Islet precursor cell (in vitro differentiated cells): ENCODE measurements at regions not wholly inside any gene's neighbourhood (a gene's known extent, or its start where the extent isn't known, plus 50 kb on each side); places are given as distances from the start of the nearest gene placed in this dataset.
A peak's percentile ranks its signal among the peaks of the same experiment; 100 is the strongest.

Experiments
- DNase-seq: peaks from one replicate; pipeline ENCODE4 v3.0.0-alpha.2; 2018

DNA sequence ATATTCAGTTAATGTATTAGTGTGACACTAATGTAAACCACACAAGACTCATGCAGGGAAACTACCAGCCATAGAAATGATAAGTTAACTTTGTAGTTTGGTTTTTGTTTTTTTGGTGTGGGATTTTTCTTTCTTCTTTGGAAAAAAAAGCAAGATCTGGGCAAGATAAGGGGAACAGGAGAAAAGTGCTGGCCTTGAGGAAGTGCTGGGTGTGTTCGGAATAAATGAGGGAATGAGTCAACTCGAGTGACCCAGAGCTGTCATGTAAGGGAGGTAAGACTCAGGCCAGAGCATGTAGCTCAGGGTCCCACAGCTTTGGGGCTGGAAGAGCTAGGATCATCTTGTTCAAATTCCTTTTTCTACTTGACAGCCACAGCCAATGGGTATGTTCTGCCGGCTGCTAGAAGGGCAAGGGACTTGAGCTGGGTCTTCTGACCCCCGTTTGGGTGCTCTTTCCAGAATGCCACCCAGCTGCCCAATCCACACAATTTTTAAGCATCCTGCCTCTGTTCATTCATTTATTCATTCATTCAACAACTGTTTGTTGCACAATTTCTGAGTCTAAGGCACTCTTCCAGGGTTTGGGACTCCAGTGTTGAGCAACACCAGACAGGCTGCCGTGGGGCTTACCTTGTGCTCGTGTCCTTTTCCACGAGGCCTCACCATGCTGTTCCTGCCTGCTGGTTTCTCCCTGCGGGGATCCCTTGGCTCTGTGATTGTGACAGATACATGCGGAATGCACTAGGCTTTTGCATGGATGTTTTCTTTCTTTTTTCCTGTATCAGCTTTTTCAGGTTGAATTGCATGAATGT, 54.5 kb downstream of the CLDN34 start:
- peak; percentile 68 for DNase-seq

DNA sequence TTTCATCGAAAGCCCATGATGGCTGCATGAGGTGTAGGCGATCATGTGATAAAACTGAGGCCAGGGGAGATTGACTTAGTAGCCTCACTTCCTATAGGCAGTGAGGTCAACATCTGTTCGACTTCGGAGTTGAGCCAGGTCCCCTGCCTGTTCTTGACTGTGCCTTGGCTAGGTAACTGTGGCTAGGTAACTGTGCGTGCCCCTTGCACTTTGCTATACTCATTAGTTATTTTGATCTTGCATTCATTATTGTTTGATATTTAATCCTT, 55.0 kb downstream of the CLDN34 start:
- no peak for DNase-seq

DNA sequence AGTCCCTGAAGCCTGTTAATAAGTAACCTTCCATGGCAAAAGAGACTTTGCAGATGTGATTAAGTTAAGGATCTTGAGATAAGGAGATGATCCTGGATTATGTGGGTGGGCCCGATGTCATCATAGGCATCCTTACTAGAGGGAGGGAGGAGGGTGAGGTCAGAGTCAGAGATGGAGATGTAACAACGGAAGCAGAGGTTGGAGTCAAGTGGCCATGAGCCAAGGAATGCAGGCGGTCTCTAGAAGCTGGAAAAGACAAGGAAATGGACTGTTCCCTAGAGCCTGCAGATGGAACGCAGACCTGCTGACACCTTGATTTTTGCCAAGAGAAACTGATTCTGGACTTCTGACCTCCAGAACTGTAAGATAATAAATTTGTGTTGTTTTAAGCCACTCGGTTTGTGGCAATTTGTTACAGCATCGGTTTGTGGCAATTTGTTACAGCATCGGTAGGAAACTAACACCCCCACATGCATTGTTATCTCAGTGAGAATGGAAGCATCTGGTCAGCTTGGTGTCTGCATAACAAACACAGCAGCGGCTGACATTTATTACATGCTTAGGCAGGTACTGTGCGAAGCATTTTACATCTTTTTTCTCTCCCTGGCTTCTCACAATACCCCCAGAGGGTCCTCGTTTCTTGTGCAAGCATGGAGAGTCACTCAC, 55.6 kb downstream of the CLDN34 start:
- no peak for DNase-seq

DNA sequence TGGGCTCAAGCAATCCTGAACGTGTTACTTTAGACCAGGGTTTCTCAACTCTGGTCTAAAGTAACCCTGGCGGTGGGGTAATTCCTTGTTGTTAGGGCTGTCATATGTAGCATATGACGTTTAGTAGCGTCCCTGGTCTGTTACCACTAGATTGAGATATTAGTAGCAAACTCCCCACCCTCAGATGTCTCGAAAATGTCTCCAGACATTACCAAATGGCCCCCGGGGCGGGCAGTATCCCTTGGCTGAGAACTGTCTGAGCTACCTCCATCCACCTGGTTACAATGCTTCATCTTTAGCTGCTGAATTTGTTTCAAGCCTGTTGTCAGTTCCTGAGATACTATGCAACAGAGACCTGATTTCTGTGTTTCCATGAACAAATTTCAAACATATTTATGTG, 56.7 kb downstream of the CLDN34 start:
- no peak for DNase-seq

DNA sequence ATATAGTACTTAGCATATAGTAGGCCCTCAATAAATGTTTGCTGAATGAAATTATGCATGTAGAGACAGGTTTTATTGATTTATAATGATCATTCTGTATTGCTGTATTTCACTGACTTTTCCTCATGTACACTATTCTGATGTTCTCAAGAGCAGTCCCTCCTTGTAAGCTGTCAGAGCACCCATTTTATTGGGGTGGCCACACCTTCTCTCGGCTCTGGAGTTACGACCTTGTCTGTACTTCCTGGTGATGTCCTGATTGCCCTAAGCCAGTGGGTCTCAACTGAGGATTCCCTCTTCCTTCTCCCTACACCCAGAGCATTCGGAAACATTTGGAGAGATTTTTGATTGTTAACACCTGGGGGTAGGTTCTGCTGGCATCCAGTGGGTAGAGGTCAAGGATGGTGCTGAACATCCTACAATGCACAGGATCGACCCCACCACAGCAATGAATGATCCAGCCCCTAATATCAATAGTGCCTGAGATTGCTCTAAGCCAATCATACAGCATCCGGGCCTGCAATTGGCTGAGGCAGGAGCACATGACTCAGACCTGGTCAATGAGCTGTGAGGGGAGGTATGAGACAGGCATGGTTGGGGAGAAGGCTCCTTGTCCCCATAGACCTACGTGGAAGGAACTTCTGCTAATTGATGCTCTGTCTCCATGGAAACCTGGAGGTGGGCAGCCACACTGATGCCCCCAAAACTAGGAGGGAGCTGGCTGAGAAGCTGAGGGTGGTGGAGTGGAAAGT, 58.8 kb downstream of the CLDN34 start:
- DNase-seq, result no peak

DNA sequence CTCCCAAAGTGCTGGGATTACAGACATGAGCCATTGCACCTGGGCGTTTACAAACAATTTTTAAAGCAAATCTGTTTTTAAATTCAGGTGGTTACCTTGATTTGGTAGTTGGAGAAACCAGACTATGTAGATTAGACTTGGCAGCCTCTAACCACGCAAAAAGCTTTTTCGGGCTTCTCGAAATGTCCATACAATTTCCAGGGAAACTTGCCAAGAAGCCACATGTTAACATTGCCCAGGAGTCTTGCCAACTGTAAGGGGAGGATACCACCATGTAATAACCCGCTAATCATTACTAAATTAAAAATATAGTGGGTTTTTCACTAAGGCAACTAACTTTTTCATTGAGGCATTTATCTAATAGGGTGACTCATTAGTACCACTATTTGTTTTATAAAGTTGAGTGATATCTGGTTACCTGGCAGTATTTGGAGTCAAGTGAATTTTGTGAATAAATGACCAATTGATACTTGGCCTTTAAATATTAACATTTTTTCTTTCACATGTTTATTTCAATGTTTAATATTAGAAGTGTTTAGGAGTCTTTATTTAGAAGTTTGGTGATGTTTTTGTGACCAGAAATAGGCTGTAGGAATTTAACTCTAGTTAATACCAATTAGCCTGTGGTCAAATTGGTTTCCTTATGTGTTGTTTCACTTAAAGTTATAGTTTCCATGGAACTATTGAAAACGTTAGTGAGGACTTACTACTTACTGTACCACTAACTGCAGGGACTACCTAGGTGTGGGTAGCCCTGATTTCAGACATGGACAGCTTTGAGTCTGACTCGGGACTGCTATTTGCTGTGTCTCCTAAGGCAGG, 61.3 kb downstream of the CLDN34 start:
- DNase-seq, result no peak

DNA sequence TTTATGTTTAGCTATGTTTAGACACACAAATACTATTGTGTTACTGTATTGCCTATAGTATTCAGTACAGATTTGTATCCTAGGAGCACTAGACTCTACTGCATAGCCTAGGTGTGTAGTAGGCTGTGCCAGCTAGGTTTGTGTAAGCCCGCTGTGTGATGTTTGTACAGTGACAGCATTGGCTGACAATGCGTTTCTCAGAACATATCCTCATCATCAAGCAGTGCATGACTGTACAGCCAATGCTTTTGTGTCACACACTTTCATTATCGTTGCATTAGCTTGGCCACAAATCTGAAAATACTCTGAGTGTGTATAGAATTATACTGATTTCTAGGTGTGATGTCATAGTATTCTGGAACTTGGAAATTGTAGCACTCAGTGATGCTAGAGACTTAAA, 63.4 kb downstream of the CLDN34 start:
- DNase-seq, result no peak

DNA sequence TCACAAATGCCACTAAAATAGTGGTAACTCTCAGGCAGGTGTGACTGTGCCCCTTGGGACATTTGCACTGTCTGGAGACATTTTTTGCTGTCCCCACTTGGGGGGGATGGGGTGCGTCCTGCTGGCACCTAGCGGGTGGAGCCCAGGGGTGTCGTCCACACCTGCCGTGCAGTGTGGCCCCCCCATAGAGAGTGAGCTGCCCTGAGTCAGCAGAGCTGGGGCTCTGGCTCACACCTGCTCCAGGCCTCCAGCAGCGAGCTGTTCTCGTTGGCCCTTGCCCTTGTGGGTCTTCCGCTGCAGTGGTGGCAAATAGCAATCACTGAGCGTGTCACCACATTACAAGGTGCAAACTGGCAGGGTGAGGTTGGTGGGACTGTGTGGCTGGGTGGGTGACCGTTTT, 64.6 kb downstream of the CLDN34 start:
- DNase-seq, result no peak

DNA sequence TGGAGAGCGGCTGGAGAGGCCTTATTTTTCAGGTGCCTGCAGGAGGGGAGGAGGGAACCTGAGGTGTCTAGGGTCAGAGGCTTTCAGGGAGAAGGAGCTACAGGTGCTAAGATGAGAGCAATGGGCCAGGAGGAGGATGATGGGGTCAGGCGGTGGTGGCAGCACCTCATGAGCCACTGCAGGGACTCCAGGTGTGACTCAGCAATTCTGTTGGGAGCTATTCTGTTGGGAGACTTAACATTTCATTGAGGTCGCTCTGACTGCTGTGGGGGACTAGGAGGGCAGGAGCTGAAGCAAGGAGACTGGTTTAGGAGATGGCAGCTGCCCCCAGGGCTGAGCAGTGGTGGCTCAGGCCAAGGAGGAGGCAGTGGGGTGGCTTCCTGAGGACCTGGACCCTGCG, 65.0 kb downstream of the CLDN34 start:
- no peak for DNase-seq

DNA sequence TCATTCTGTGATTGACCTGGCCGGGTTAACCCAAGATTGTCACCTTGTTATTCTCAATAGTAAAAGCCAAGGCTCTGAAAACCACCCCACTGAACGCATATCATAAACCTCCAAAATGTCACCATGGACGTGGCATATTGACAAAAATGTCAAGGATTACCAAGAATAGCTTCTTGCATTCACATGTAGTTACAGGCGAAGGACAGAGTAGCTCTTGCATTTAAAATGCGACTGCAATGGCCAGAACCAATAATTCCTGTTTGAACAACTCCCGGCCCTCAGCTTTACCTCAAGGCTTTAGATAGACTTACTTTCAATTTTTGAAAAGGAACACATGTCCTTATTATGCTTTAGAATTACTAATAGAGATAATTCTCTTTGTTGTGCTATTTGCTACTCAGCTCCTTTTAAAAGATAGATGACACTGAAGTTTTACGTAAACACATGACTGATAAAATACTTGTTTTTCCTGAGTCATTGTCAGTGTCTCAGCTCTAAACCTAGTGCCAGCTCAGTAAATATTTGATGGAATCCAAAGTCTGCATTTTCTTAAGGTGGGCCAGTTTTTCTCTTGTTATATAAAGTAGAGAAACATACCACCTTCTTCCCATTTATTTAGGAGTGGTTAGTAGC, 66.3 kb downstream of the CLDN34 start:
- DNase-seq, result no peak

DNA sequence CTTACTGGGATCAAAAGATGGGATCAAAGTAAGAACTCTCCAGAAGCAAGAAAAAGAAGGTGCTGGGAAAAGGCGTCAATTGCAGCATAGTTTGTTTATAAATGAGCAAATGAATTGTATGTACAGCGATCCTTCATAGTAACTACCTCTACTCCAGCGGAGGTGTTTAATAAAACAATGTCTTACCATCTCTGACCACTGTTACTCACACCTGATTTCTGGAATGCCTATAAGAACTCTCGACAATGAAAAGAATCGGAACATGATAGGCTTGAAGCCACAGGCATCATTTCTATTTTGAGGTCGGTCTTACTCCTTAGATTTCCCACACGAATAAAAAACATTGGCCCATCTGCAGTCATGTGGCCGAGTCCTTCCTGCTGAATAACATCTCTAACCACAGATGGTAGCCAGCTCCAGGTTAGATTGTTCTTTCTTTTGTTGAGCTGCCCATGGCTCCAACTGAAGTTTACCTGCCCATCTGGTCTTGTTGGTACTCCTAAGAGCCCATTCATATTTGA, 67.6 kb downstream of the CLDN34 start:
- no peak for DNase-seq

DNA sequence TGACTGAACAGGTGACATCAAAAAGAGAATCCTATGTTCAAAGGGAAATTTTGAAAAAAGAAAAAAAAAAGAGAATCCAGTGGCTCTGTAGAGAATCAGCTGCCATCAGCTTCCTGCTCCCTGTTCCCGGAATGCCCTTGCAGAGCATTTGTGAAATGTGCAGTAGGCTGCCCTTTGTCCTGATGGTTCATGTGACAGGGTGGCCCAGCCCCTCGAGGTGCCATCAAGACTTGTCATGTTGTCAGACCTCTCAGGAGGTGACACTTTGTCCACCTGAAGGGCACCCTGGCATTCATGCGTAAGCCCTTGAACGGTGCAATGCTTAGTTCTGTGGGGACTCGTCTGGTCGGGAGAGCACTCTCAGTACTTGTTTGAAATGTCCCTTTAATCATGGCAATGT, 71.4 kb downstream of the CLDN34 start:
- DNase-seq, result peak; percentile 26

DNA sequence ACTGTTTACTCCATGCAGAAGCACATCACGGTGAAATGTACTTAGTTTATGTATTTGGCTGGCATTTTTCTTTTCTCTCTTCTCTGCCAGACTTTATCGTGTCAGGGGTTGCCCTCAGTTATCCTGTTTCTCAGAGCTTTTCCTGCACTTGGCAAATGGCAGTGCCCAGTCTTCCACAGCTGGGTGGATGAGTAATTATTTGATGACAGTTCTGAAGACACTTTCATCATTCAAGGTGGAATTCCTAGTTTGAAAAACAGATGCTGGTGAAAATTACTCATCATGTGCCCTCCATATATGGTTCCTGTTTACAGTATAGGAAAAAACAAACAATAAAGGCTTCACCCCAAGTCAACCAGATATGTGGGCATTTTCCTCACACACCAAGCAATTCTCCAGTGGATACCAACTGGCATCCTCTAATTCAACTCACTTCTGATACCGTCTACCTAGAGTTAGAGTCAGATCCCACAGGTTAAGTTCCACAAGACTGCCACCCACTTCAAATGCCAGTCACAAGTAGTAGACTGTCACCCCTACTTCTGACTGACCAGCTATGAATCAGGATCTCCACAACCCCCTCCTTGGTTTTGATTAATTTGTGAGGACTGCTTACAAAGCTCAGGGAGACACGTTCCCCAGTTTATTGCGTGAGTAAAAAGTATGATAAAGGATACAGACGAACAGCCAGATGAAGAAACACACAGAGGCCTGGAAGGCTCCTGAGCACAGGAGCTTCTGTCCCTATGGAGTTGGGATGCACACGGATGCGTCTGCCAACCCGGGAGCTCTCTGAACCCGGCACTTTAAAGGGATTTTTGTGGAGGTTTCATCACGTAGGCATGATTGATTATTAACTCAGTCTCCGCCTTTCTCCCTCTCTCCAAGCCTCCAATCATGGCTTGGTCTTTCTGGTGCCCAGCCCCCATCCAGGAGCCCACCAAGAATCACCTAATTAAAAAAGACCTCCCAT, 72.9 kb downstream of the CLDN34 start:
- DNase-seq, result no peak

DNA sequence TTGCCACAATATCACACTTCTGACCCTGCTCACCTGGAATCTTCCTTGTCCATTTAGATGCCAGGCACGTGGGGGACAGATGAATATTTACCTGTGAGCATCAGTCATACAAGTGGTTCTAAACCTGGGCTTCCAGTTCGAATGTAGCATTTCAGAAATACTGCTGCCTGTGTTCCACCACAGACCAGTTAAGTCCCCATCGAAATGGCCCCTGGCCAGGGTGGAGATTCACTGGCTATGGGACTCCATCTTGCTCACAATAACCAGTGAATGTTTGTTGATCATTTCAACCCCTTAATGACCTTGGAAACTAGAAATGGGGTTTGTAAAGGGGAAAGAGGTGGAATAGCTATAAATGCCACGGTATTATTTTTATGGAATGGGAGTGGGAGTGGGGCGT, 73.8 kb downstream of the CLDN34 start:
- no peak for DNase-seq

DNA sequence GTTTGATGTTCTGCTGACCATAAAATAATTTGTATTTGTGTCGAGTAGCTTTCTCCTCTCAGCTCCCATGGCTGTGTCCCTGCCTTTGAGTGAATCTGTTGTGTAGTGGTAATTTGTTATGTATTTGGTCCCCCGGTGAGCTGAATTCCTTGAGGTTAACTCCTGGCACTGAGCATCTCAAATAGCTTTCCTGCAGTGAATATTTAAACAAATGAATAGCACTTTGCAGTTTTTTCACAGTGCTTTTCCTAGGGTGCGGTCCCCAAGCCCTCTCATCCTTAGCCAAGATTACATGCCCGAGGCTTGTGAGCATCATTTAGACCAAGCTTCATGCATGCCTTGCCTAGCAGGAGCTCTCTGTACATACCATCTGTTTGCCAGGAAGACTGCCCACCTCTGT, 74.2 kb downstream of the CLDN34 start:
- no peak for DNase-seq

DNA sequence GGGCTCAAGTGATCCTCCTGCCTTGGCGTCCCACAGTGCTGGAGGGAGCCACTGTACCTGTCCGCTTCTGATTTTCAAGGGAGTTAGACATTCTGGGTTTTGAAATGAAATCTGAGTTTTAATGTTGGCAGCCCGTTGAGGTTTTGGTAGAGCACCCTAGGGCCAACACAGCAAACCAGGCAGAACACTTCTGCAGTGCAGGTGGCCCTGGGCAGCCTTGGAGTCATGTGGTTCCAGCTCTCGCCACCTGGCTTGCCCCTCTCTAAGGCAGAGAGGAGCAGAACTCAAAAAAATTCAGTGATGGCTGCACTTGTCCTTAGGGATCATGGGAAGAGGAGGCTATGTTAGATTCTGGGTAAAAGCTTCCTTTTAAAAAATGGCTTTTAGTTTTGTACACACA, 74.9 kb downstream of the CLDN34 start:
- DNase-seq, result no peak

DNA sequence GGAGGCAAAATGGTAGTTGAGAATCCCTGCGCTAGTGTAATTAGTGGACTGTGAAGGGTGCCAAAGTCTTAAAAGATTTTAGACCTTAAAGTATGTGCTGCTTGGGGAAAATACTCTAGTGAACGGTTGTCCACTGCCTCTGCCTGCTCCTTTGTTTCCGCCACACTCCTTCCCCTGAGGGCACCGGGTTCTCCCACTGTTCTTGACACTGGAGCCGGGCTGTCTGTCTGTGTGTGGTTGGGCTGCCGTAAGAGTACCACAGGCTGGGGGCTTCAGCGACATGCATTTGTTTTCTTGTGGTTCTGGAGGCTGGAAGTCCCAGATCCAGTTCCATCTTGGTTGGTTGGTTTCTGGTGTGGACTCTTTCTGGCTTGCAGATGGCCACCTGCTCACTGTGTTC, 76.2 kb downstream of the CLDN34 start:
- DNase-seq, result peak; percentile 84

DNA sequence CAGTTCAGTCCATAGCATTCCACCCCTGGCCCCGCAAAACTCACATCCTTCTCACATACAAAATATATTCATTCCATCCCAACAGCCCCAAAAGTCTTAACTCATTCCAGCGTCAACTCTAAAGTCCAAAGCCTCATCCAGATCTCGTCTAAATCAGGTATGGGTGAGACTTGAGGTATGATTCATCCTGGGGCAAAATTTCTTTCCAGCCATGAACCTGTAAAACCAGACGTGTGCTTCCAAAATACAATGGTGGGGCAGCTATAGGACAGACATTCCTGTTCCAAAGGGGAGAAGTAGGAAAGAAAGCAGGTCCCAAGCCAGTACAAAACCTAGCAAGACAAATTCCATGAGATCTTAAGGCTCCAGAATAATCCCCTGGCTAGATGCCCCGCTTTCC, 76.9 kb downstream of the CLDN34 start:
- DNase-seq, result no peak

DNA sequence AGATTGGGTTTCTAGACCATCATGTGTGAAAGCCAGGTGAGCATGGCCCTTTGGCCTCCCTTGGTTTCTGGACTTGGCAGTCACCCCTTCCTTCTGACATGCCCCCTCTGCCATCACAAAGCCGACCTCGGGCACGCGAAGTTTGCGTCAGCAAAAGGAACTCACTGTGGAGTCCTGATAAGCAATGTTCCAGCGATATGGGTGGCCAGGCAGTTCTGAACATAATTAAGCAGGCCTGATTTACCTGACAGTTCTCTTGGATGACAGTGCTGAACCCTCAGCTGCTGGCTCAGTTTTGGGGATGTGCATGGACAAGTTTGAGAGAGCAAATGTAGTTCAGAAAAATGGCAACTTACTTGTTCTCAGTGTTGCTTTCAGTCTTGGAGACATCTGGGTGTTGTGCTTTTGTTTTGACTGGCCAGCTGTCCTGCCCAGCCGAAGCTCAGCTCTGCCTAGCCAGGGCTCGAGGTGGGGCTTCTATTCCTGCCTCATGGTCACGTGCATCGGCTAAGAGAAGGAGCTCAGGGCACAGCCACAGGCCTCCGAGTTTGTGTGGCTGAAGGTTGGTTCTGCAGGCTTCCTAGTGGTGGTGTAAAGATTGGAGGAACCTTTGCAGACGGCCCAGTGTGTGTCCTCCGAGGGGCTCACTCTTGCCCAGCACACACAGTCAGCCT, 78.3 kb downstream of the CLDN34 start:
- no peak for DNase-seq

DNA sequence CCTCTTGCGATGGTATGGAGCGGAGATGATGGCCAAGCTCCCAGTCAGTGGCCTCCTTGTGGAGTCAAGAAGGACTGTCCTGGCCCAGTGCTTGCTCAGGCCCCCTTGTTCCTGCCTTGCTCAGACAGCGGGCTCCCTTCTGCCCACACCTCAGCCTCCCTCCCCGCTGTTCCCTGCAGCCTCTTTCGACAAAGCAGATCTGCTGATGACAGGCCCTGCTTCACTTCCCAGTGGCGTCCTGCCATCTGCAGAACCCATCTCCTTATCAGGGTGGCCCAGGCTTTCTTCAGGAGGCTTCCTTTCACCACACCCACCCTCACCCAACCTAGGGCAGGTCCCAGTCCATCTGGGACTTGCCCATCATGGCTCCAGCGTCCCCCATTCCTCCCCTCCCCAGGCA, 80.0 kb downstream of the CLDN34 start:
- no peak for DNase-seq

DNA sequence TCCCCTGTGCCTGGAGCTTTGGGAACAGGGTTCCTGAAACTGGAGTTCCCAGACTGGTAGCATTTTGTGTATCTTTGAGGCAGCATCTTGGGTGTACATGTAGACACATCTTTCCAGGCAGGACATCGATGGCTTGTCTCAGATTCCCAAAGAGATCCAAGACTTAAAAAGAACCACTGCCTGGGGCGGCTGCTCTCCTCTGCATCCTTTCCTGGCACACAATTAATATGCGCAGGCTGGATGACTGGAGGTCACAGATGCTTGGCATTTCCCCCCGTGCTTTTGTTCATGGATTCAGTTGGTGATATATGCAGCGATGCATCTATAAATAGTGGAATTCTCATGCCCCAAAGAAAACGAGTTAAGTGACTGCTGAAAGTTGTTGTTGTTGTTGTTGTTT, 80.5 kb downstream of the CLDN34 start:
- no peak for DNase-seq
